ENCODE measurements at regions not wholly inside any gene's neighbourhood (a gene's known extent, or its start where the extent isn't known, plus 50 kb on each side); places are given as distances from the start of the nearest gene placed in this dataset.
A peak's percentile ranks its signal among the peaks of the same experiment; 100 is the strongest.

- no peak overlapping the region for H3K4ac ChIP-seq (ENCODE audit: low read length)
- H3K36me3 ChIP-seq (replicated peaks in 1 of 2; ENCODE audit: control insufficient read depth in 2 of 2, insufficient read depth in 2 of 2, low read length in 2 of 2): no peaks in the 10 kb centered on the region
- H3K14ac ChIP-seq (ENCODE audit: low read length): no peak overlapping the region
- H2AFZ ChIP-seq (ENCODE audit: low read length): peak overlapping the region; percentile 40
- no peak overlapping the region for H2BK5ac ChIP-seq (ENCODE audit: low read length)
- H3K9ac ChIP-seq (ENCODE audit: low read depth, low read length, poor library complexity): peak overlapping the region; percentile 27
- H4K91ac ChIP-seq (ENCODE audit: low read depth, low read length, poor library complexity): no peak overlapping the region
- H3K4me3 ChIP-seq (ENCODE audit: low read length in 2 of 2): no peak overlapping the region
- H3K23ac ChIP-seq (ENCODE audit: low read depth, low read length, poor library complexity): no peak overlapping the region
- H4K8ac ChIP-seq (ENCODE audit: low read depth, low read length): no peak overlapping the region
- no peak overlapping the region for H3K27ac ChIP-seq (replicated peaks; ENCODE audit: low read length)
- DNase-seq (ENCODE audit: low spot score): no peak
- no CpG with 5 or more reads among the region's 5 CpGs for WGBS, 2 donors (ENCODE audit: extremely low coverage in 2 of 2, insufficient read length in 2 of 2, insufficient replicate concordance in 1 of 2)
- no peak overlapping the region for H3K18ac ChIP-seq (ENCODE audit: low read length)
- no peak overlapping the region for H2BK15ac ChIP-seq (ENCODE audit: low read length)
- no peak overlapping the region for H2AK5ac ChIP-seq (ENCODE audit: low read depth, low read length)
- no peaks in the 10 kb centered on the region for H3K4me1 ChIP-seq (ENCODE audit: control insufficient read depth in 2 of 2, insufficient read depth in 1 of 2, low read depth in 1 of 2, low read length in 2 of 2)
- no peak overlapping the region for H2BK120ac ChIP-seq (ENCODE audit: low read depth, low read length)
- no peaks in the 10 kb centered on the region for H3K27me3 ChIP-seq (ENCODE audit: control insufficient read depth in 3 of 3, insufficient read depth in 3 of 3, low read depth in 1 of 3, low read length in 3 of 3)
- H2BK12ac ChIP-seq (ENCODE audit: low read length): no peak overlapping the region
- no peak overlapping the region for H3K4me2 ChIP-seq (ENCODE audit: insufficient read depth, low read length, poor library complexity, severe bottlenecking)
- H3K9me3 ChIP-seq (replicated peaks in 1 of 2; ENCODE audit: control insufficient read depth in 2 of 2, insufficient read depth in 1 of 2, low read depth in 1 of 2, low read length in 2 of 2): no peaks in the 10 kb centered on the region
- no peaks in the 10 kb centered on the region for H3K79me1 ChIP-seq (ENCODE audit: low read depth, low read length)
Measured at GRCh38 chr5:67537439-67538148, 341.0 kb upstream of the CD180 start.

GRCh38 chr5:67536866-67537265 lies 340.3 kb upstream of the CD180 start:
- H3K4ac ChIP-seq (ENCODE audit: low read length): no peak overlapping the region
- WGBS, 2 donors (ENCODE audit: extremely low coverage in 2 of 2, insufficient read length in 2 of 2, insufficient replicate concordance in 1 of 2): no CpG with 5 or more reads among the region's 3 CpGs
- H4K8ac ChIP-seq (ENCODE audit: low read depth, low read length): no peak overlapping the region
- H3K4me2 ChIP-seq (ENCODE audit: insufficient read depth, low read length, poor library complexity, severe bottlenecking): no peak overlapping the region
- H4K91ac ChIP-seq (ENCODE audit: low read depth, low read length, poor library complexity): no peak overlapping the region
- no peak overlapping the region for H3K18ac ChIP-seq (ENCODE audit: low read length)
- no peak overlapping the region for H3K9ac ChIP-seq (ENCODE audit: low read depth, low read length, poor library complexity)
- H3K27ac ChIP-seq (replicated peaks; ENCODE audit: low read length): no peak overlapping the region
- H3K4me3 ChIP-seq (ENCODE audit: low read length in 2 of 2): no peak overlapping the region
- H3K23ac ChIP-seq (ENCODE audit: low read depth, low read length, poor library complexity): no peak overlapping the region
- no peak overlapping the region for H2BK15ac ChIP-seq (ENCODE audit: low read length)
- no peaks in the 10 kb centered on the region for H3K79me1 ChIP-seq (ENCODE audit: low read depth, low read length)
- no peak overlapping the region for H2BK12ac ChIP-seq (ENCODE audit: low read length)
- no peak overlapping the region for H2BK5ac ChIP-seq (ENCODE audit: low read length)
- no peak overlapping the region for H2AFZ ChIP-seq (ENCODE audit: low read length)
- no peak overlapping the region for H2BK120ac ChIP-seq (ENCODE audit: low read depth, low read length)
- H2AK5ac ChIP-seq (ENCODE audit: low read depth, low read length): no peak overlapping the region
- H3K4me1 ChIP-seq (ENCODE audit: control insufficient read depth in 2 of 2, insufficient read depth in 1 of 2, low read depth in 1 of 2, low read length in 2 of 2): no peaks in the 10 kb centered on the region
- H3K9me3 ChIP-seq (replicated peaks in 1 of 2; ENCODE audit: control insufficient read depth in 2 of 2, insufficient read depth in 1 of 2, low read depth in 1 of 2, low read length in 2 of 2): no peaks in the 10 kb centered on the region
- no peak for DNase-seq (ENCODE audit: low spot score)
- no peak overlapping the region for H3K14ac ChIP-seq (ENCODE audit: low read length)
- H3K36me3 ChIP-seq (replicated peaks in 1 of 2; ENCODE audit: control insufficient read depth in 2 of 2, insufficient read depth in 2 of 2, low read length in 2 of 2): no peaks in the 10 kb centered on the region
- H3K27me3 ChIP-seq (ENCODE audit: control insufficient read depth in 3 of 3, insufficient read depth in 3 of 3, low read depth in 1 of 3, low read length in 3 of 3): no peaks in the 10 kb centered on the region

- Histone ChIP-seq H3K9me3 (replicated peaks in 1 of 2; ENCODE audit: control insufficient read depth in 2 of 2, insufficient read depth in 1 of 2, low read depth in 1 of 2, low read length in 2 of 2) (peaks cover 1 to 7% of the 10 kb centered on the region in 2 donors), H2BK5ac (ENCODE audit: low read length) (no peak overlapping the region), H3K4me2 (ENCODE audit: insufficient read depth, low read length, poor library complexity, severe bottlenecking) (no peak overlapping the region), H3K9ac (ENCODE audit: low read depth, low read length, poor library complexity) (no peak overlapping the region), H2AFZ (ENCODE audit: low read length) (no peak overlapping the region), H3K14ac (ENCODE audit: low read length) (no peak overlapping the region), H3K27me3 (ENCODE audit: control insufficient read depth in 3 of 3, insufficient read depth in 3 of 3, low read depth in 1 of 3, low read length in 3 of 3) (no peaks in the 10 kb centered on the region), H4K91ac (ENCODE audit: low read depth, low read length, poor library complexity) (no peak overlapping the region), H3K18ac (ENCODE audit: low read length) (no peak overlapping the region), H2BK12ac (ENCODE audit: low read length) (no peak overlapping the region), H3K4me3 (ENCODE audit: low read length in 2 of 2) (no peak overlapping the region), H3K79me1 (ENCODE audit: low read depth, low read length) (no peaks in the 10 kb centered on the region), H3K36me3 (replicated peaks in 1 of 2; ENCODE audit: control insufficient read depth in 2 of 2, insufficient read depth in 2 of 2, low read length in 2 of 2) (no peaks in the 10 kb centered on the region), H3K23ac (ENCODE audit: low read depth, low read length, poor library complexity) (no peak overlapping the region), H2AK5ac (ENCODE audit: low read depth, low read length) (no peak overlapping the region), H3K4ac (ENCODE audit: low read length) (no peak overlapping the region), H3K27ac (replicated peaks; ENCODE audit: low read length) (no peak overlapping the region), H3K4me1 (ENCODE audit: control insufficient read depth in 2 of 2, insufficient read depth in 1 of 2, low read depth in 1 of 2, low read length in 2 of 2) (no peaks in the 10 kb centered on the region), H4K8ac (ENCODE audit: low read depth, low read length) (no peak overlapping the region), H2BK120ac (ENCODE audit: low read depth, low read length) (no peak overlapping the region), H2BK15ac (ENCODE audit: low read length) (no peak overlapping the region)
- no peak for DNase-seq (ENCODE audit: low spot score)
- WGBS, 2 donors (ENCODE audit: extremely low coverage in 2 of 2, insufficient read length in 2 of 2, insufficient replicate concordance in 1 of 2): 100% methylated on average over 1 of the region's 6 CpGs; no CpG with 5 or more reads in 1 of the 2 donors
Measured at GRCh38 chr5:67530609-67531255, 334.1 kb upstream of the CD180 start.

DNA sequence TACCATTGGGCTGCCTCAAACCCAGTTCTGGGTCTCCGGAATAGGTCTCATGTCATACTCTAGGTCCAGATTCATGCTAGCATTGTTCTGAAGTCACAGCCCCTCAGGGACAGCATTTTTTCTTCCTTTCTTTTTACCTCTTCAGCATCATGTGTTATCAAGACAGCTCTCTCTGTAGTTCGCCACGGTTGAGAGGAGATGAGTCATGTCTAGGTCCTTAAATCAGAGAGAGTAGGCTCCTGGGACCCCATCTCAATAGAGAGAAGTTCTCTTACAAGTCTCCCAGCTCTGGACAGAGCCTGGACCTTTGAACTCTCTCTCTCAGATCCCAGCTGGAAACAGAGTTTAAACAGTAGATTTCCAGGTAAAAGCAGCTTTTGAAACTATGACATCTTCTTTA lies 332.4 kb upstream of the CD180 start:
- Histone ChIP-seq H2BK120ac (ENCODE audit: low read depth, low read length) (no peak overlapping the region), H2AFZ (ENCODE audit: low read length) (no peak overlapping the region), H3K9ac (ENCODE audit: low read depth, low read length, poor library complexity) (no peak overlapping the region), H4K8ac (ENCODE audit: low read depth, low read length) (no peak overlapping the region), H3K79me1 (ENCODE audit: low read depth, low read length) (no peaks in the 10 kb centered on the region), H4K91ac (ENCODE audit: low read depth, low read length, poor library complexity) (no peak overlapping the region), H3K9me3 (replicated peaks in 1 of 2; ENCODE audit: control insufficient read depth in 2 of 2, insufficient read depth in 1 of 2, low read depth in 1 of 2, low read length in 2 of 2) (peaks cover 1 to 7% of the 10 kb centered on the region in 2 donors), H3K27ac (replicated peaks; ENCODE audit: low read length) (no peak overlapping the region), H3K23ac (ENCODE audit: low read depth, low read length, poor library complexity) (no peak overlapping the region), H3K36me3 (replicated peaks in 1 of 2; ENCODE audit: control insufficient read depth in 2 of 2, insufficient read depth in 2 of 2, low read length in 2 of 2) (no peaks in the 10 kb centered on the region), H2BK15ac (ENCODE audit: low read length) (no peak overlapping the region), H3K4ac (ENCODE audit: low read length) (no peak overlapping the region), H3K4me1 (ENCODE audit: control insufficient read depth in 2 of 2, insufficient read depth in 1 of 2, low read depth in 1 of 2, low read length in 2 of 2) (no peaks in the 10 kb centered on the region), H2AK5ac (ENCODE audit: low read depth, low read length) (no peak overlapping the region), H3K27me3 (ENCODE audit: control insufficient read depth in 3 of 3, insufficient read depth in 3 of 3, low read depth in 1 of 3, low read length in 3 of 3) (no peaks in the 10 kb centered on the region), H2BK12ac (ENCODE audit: low read length) (no peak overlapping the region), H3K14ac (ENCODE audit: low read length) (no peak overlapping the region), H3K18ac (ENCODE audit: low read length) (no peak overlapping the region), H2BK5ac (ENCODE audit: low read length) (no peak overlapping the region), H3K4me2 (ENCODE audit: insufficient read depth, low read length, poor library complexity, severe bottlenecking) (no peak overlapping the region), H3K4me3 (ENCODE audit: low read length in 2 of 2) (no peak overlapping the region)
- WGBS, 2 donors (ENCODE audit: extremely low coverage in 2 of 2, insufficient read length in 2 of 2, insufficient replicate concordance in 1 of 2): no CpG with 5 or more reads among the region's 3 CpGs
- no peak for DNase-seq (ENCODE audit: low spot score)
